ENCODE measurements at regions not wholly inside any gene's neighbourhood (a gene's known extent, or its start where the extent isn't known, plus 50 kb on each side); places are given as distances from the start of the nearest gene placed in this dataset.
"Not testable (repeated sequence)": the region's sequence is repeated elsewhere in the genome, so short reads cannot be mapped to it uniquely, and the experiment has no call there.

GRCh38 chr1:232123775-232124659 lies 497.4 kb downstream of the DISC1 start:
- ChIA-PET POLR2A (ENCODE audit: unreplicated experiment) (interaction anchor here (0.7 kb wide), 1 partner anchor 342 kb away, joined by 3 read pairs; no protein-coding TSS in a partner anchor), CTCF (no interaction called here)
- Histone ChIP-seq H4K20me1 (ENCODE audit: low read length) (no peaks in the 10 kb centered on the region), H3K4me3 (ENCODE audit: low read length) (no peak overlapping the region), H3K9me3 (ENCODE audit: low read length) (no peaks in the 10 kb centered on the region), H3K27ac (ENCODE audit: low read length) (no peak overlapping the region), H3K9me2 (replicated peaks; ENCODE audit: low read length) (no peaks in the 10 kb centered on the region), H3K27me3 (ENCODE audit: low read length) (no peaks in the 10 kb centered on the region), H3K79me2 (ENCODE audit: low read length) (no peaks in the 10 kb centered on the region), H2AFZ (ENCODE audit: low read length) (no peak overlapping the region), H3F3A (ENCODE audit: low read length, unreplicated experiment) (peaks cover 5% of the 10 kb centered on the region), H3K4me1 (ENCODE audit: insufficient read depth, low read length) (peaks cover 12% of the 10 kb centered on the region), H3K9ac (ENCODE audit: low read length) (no peak overlapping the region), H3K36me3 (ENCODE audit: low read depth, low read length) (no peaks in the 10 kb centered on the region), H3K4me2 (ENCODE audit: low read length) (no peak overlapping the region)
- no peak for TF ChIP-seq EZH2phosphoT487 (IDR thresholded peaks at IDR 0.05; ENCODE audit: borderline replicate concordance, low read length)
- no peak for TF ChIP-seq EZH2 (IDR thresholded peaks at IDR 0.05; ENCODE audit: low read length, unreplicated experiment)
- TF ChIP-seq CTCF (conservative IDR thresholded peaks at IDR 0.05; ENCODE audit: low read depth, low read length) = no peak
- BruUV-seq (replicated peaks) = no TSS peak
- intact Hi-C loops (cut with micrococcal nuclease) = no loop called here
- no peak for ATAC-seq
- peak; percentile 12 for DNase-seq

- H3K4me3 ChIP-seq (ENCODE audit: low read length); H2AFZ ChIP-seq (ENCODE audit: low read length); H3K4me2 ChIP-seq (ENCODE audit: low read length); DNase-seq; H3K27me3 ChIP-seq (ENCODE audit: low read length); H4K20me1 ChIP-seq (ENCODE audit: low read length); ATAC-seq; H3K27ac ChIP-seq (ENCODE audit: low read length); H3F3A ChIP-seq (ENCODE audit: low read length, unreplicated experiment); H3K79me2 ChIP-seq (ENCODE audit: low read length); H3K9ac ChIP-seq (ENCODE audit: low read length); H3K9me2 ChIP-seq (replicated peaks; ENCODE audit: low read length); H3K36me3 ChIP-seq (ENCODE audit: low read depth, low read length); H3K4me1 ChIP-seq (ENCODE audit: insufficient read depth, low read length); BruUV-seq (replicated peaks); H3K9me3 ChIP-seq (ENCODE audit: low read length); intact Hi-C loops (cut with micrococcal nuclease); POLR2A ChIA-PET (ENCODE audit: unreplicated experiment): not testable (repeated sequence)
- CTCF ChIA-PET = interaction anchor here (0.7 kb wide), 1 partner anchor 463 kb away, joined by 3 read pairs; no protein-coding TSS in a partner anchor
Measured at GRCh38 chr1:232117903-232118302, 491.3 kb downstream of the DISC1 start.

DNA sequence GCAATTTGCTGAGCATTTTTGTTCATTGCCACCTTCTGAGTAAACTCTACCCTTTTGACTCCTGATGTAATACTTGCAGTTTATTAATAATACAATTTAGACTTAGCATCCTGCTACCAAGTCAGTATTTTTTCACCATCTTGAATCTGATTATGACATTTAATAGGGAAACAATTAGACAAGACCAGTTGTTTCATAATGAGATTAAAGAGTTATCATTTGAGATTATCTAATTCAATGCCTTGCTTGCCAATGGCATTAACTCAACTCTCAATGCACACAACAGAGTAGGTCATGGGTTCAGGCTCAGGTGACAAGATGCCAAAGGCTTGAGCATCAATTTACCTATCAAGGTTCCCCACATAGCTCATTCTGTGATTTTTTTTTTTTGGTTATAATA lies 488.4 kb downstream of the DISC1 start:
- H3K4me2 ChIP-seq (ENCODE audit: low read length) = no peak overlapping the region
- H3F3A ChIP-seq (ENCODE audit: low read length, unreplicated experiment) = no peaks in the 10 kb centered on the region
- ChIA-PET POLR2A (ENCODE audit: unreplicated experiment) (interaction anchor here (0.6 kb wide), 1 partner anchor 56 kb away, joined by 4 read pairs; no protein-coding TSS in a partner anchor), CTCF (no interaction called here)
- no peaks in the 10 kb centered on the region for H3K4me1 ChIP-seq (ENCODE audit: insufficient read depth, low read length)
- DNase-seq = no peak
- BruUV-seq (replicated peaks) = no TSS peak
- H4K20me1 ChIP-seq (ENCODE audit: low read length) = no peaks in the 10 kb centered on the region
- no peaks in the 10 kb centered on the region for H3K27me3 ChIP-seq (ENCODE audit: low read length)
- no peak overlapping the region for H2AFZ ChIP-seq (ENCODE audit: low read length)
- H3K36me3 ChIP-seq (ENCODE audit: low read depth, low read length) = no peaks in the 10 kb centered on the region
- TF ChIP-seq EZH2phosphoT487 (IDR thresholded peaks at IDR 0.05; ENCODE audit: borderline replicate concordance, low read length) = no peak
- TF ChIP-seq CTCF (conservative IDR thresholded peaks at IDR 0.05; ENCODE audit: low read depth, low read length) = no peak
- no peak for TF ChIP-seq EZH2 (IDR thresholded peaks at IDR 0.05; ENCODE audit: low read length, unreplicated experiment)
- H3K9me3 ChIP-seq (ENCODE audit: low read length) = no peaks in the 10 kb centered on the region
- H3K9me2 ChIP-seq (replicated peaks; ENCODE audit: low read length) = no peaks in the 10 kb centered on the region
- intact Hi-C loops (cut with micrococcal nuclease) = no loop called here
- no peak for ATAC-seq
- H3K4me3 ChIP-seq (ENCODE audit: low read length) = no peak overlapping the region
- no peaks in the 10 kb centered on the region for H3K79me2 ChIP-seq (ENCODE audit: low read length)
- no peak overlapping the region for H3K9ac ChIP-seq (ENCODE audit: low read length)
- H3K27ac ChIP-seq (ENCODE audit: low read length) = no peak overlapping the region

Measured in PC-3 (cell line).